Activated naive CD4-positive, alpha-beta T cell treated with anti-CD3 and anti-CD28 coated beads for 36 hours (primary cell): ENCODE measurements at regions not wholly inside any gene's neighbourhood (a gene's known extent, or its start where the extent isn't known, plus 50 kb on each side); places are given as distances from the start of the nearest gene placed in this dataset.

Experiments
- CTCF ChIA-PET: fragments of 350-600 bp; sonication (Branson Sonifier 250); formaldehyde crosslinking; loops from one replicate; lab custom pipeline; 2021; ENCODE audit warnings: antibody characterized with exemption; lab: Charles Lee
- DNase-seq: peaks from one replicate; pipeline ENCODE4 v3.0.0-alpha.2; 2020
- H3K27ac Mint-ChIP-seq: one replicate; pipeline ENCODE4 v1.8.0; 2021; ENCODE audit warnings: mild to moderate bottlenecking, mixed read lengths
- H3K27me3 Mint-ChIP-seq: one replicate; pipeline ENCODE4 v1.8.0; 2021; ENCODE audit warnings: low read depth, mixed read lengths
- H3K36me3 Mint-ChIP-seq: one replicate; pipeline ENCODE4 v1.8.0; 2021; ENCODE audit warnings: low read depth, mixed read lengths
- H3K4me1 Mint-ChIP-seq: one replicate; pipeline ENCODE4 v1.8.0; 2021; ENCODE audit warnings: low read depth, mixed read lengths
- H3K4me3 Mint-ChIP-seq: one replicate; pipeline ENCODE4 v1.8.0; 2021; ENCODE audit warnings: mild to moderate bottlenecking, moderate library complexity, mixed read lengths
- H3K9me3 Mint-ChIP-seq: one replicate; pipeline ENCODE4 v1.8.0; 2021; ENCODE audit warnings: mixed read lengths
- intact Hi-C: fragments of 100-400 bp; cut with micrococcal nuclease; formaldehyde crosslinking; loops from one replicate; pipeline ENCODE4 v1.15.1; 2023

DNA sequence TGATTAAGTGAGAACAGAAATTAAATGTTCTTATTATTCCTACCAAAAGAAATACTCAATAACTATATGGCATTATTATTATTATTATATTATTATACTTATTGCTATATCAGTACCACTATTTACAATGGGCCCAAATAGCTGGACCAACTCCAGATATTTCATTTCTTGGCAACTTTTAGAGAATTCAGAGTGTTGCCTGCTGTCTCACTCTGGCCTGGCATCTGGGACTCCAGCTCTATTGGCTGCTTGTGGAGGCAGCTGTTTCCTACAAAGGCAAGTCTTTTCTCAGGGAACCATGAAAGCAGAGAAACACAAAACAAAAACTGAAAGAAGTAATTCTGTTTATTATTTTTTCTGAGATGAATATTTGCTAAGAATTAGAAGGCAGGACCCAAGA, 105.1 kb upstream of the SORCS1 start:
- Mint-ChIP-seq H3K27ac (no peak overlapping the region), H3K4me1 (no peaks in the 10 kb centered on the region), H3K4me3 (no peak overlapping the region), H3K27me3 (no peaks in the 10 kb centered on the region), H3K36me3 (no peaks in the 10 kb centered on the region), H3K9me3 (peaks cover 12% of the 10 kb centered on the region)
- CTCF ChIA-PET, result no interaction called here
- intact Hi-C loops, result no loop called here
- DNase-seq, result no peak

DNA sequence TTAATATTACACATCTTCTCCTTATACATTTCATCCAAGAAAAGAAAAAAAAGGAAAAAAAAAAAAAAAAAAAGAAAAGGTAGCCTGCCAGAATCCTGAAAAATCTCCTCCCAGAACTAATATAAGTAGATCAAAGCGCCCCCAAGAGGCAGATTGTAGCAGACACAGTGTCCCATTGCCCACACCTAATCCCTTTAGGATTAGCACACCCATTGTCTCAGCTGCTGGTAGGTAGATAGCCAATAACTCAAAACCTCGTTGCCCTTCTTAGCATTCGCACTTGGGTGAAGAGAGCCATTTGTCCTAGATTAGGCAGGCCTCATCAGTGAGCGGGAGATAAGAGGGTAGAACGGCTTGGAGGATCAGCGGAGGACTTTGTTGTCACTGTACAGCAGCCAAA, 100.2 kb upstream of the SORCS1 start:
- Mint-ChIP-seq H3K27ac (no peak overlapping the region), H3K9me3 (peaks cover 8% of the 10 kb centered on the region), H3K27me3 (no peaks in the 10 kb centered on the region), H3K4me3 (no peak overlapping the region), H3K36me3 (no peaks in the 10 kb centered on the region), H3K4me1 (no peaks in the 10 kb centered on the region)
- DNase-seq, result no peak
- intact Hi-C loops, result no loop called here
- CTCF ChIA-PET, result no interaction called here

DNA sequence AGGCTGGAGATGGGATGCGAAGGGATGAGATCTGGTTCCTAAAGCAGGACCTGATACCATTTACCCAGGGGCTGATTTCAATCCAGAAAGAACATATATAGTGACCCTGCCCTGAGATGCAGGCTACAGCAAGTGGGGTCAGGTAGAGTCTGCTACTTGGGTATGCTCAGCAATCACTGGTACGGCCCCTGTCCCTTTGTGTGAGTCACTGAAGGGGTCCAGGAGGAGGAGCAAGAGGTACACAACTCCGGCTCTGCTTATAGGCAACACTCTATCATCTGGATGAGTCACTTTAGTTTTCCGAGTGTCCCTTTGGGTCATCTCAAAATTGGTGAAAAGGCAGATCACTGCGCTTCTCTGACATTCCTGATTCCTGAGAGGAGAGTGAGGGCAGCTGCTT, 79.6 kb upstream of the SORCS1 start:
- intact Hi-C loops, result no loop called here
- Mint-ChIP-seq H3K4me1 (no peaks in the 10 kb centered on the region), H3K27ac (no peak overlapping the region), H3K4me3 (no peak overlapping the region), H3K9me3 (peaks cover 1% of the 10 kb centered on the region), H3K27me3 (no peaks in the 10 kb centered on the region), H3K36me3 (no peaks in the 10 kb centered on the region)
- CTCF ChIA-PET, result no interaction called here
- DNase-seq, result no peak

DNA sequence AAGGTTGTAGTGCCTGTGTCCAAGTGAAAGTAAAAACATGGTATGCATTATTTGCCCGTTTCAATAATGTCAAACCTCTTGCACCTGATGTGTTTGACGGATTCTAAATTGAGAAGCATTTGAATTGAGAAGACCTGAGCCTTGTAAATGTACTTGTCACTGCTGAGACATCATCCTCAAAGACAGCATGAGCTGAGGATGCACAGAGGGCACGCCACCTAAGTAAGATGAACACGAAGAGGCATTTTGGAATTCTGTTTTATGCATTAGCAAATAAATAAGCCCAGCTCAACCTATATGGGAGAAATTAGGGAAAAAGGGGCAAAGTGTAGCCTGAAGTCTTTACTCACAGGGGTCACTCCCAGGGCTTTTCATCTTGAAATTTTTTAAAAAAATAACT, 73.8 kb upstream of the SORCS1 start:
- H3K4me1 Mint-ChIP-seq, result no peaks in the 10 kb centered on the region
- no peak overlapping the region for H3K4me3 Mint-ChIP-seq

DNA sequence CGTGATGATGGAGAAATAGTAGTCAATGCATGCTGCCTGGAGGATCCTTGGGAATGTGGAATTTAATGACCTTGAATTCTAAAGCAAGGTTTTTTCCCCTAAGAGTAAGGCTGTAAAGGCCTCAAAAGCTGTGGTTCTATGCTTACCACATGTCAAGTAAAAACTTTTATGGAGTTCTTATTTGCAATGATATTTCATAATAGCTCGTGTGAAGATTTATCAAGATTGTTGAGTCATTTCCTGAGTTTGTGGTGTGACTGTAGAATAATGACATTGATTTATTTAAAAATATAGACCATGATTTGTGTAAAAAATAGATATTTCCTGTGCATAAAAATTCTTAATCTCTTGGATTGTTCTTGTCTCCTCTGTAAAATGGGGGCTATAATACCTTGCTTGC, 67.5 kb upstream of the SORCS1 start:
- H3K9me3 Mint-ChIP-seq, result peaks cover 17% of the 10 kb centered on the region
- no peaks in the 10 kb centered on the region for H3K36me3 Mint-ChIP-seq
- CTCF ChIA-PET, result no interaction called here
- no peak overlapping the region for H3K27ac Mint-ChIP-seq
- DNase-seq, result no peak
- H3K27me3 Mint-ChIP-seq, result no peaks in the 10 kb centered on the region
- intact Hi-C loops, result no loop called here
- no peak overlapping the region for H3K4me3 Mint-ChIP-seq
- no peaks in the 10 kb centered on the region for H3K4me1 Mint-ChIP-seq

More for the DNA sequence above, 73.8 kb upstream of the SORCS1 start:
- CTCF ChIA-PET, result no interaction called here
- intact Hi-C loops, result no loop called here
- DNase-seq, result no peak
- Mint-ChIP-seq H3K27me3 (no peaks in the 10 kb centered on the region), H3K36me3 (no peaks in the 10 kb centered on the region), H3K27ac (no peak overlapping the region), H3K9me3 (peaks cover 5% of the 10 kb centered on the region)

DNA sequence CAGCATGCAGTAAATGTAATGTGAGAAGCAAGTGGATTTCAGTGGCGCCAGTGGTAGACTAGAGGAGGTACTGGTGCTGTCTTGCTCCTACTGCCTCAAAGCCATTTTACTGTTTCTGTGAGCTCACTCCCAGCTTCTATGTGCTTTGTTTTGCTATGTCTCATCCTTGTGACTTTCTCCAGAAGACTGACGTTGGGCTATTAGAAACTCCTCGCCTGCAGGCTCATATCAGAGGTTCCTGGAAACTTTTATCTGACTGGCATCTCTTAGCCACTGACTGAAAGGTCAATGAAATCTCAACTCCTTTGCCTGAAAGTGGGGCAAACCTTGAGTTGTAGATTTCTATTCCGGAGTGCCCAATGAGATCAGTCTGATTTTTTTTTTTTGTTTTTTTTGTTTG, 66.4 kb upstream of the SORCS1 start:
- no peak for DNase-seq
- Mint-ChIP-seq H3K4me1 (no peaks in the 10 kb centered on the region), H3K27ac (no peak overlapping the region), H3K4me3 (no peak overlapping the region), H3K9me3 (peaks cover 14% of the 10 kb centered on the region), H3K27me3 (no peaks in the 10 kb centered on the region), H3K36me3 (no peaks in the 10 kb centered on the region)
- CTCF ChIA-PET, result no interaction called here
- intact Hi-C loops, result no loop called here

DNA sequence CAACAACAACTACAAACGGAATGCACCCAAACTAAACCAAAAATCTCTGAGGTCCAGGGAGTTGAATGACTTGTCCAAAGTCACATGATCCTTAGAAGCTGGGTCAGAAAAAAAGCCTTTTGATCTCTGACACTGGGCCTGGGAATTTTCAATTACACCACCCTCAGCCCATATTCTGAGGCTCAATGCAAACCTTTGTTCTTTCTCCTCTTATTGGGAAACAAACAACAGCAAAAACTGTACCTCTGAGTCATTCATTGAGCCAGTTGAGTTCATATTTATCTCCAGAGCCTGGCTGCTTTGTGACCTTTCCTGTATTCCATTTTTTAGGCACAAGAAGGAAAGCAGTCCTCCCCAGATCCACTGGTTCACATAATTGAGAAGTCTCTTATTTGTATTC, 51.2 kb upstream of the SORCS1 start:
- Mint-ChIP-seq H3K4me1 (no peaks in the 10 kb centered on the region), H3K9me3 (peaks cover 5% of the 10 kb centered on the region)

More for the DNA sequence above, 51.2 kb upstream of the SORCS1 start:
- Mint-ChIP-seq H3K27ac (no peak overlapping the region), H3K36me3 (no peaks in the 10 kb centered on the region), H3K27me3 (no peaks in the 10 kb centered on the region), H3K4me3 (no peak overlapping the region)
- intact Hi-C loops, result no loop called here
- CTCF ChIA-PET, result no interaction called here
- DNase-seq, result no peak
